HUDEP-2 (cell line): ENCODE measurements at regions not wholly inside any gene's neighbourhood (a gene's known extent, or its start where the extent isn't known, plus 50 kb on each side); places are given as distances from the start of the nearest gene placed in this dataset.

Experiments
- DNase-seq, 76 experiments: peaks; one replicate each; lab custom pipeline; 2025; ENCODE audit not compliant: unreplicated experiment in 76 of 76; lab: John Stamatoyannopoulos, UW

- DNase-seq, result no peak
Observed at GRCh38 chr1:72869873-72870272, 587.5 kb upstream of the NEGR1 start.

GRCh38 chr1:72869441-72869840 is 587.1 kb upstream of the NEGR1 start:
- DNase-seq, result no peak

- DNase-seq, result no peak
Observed at GRCh38 chr1:72851597-72851996, 569.3 kb upstream of the NEGR1 start.

- DNase-seq, result no peak
Observed at GRCh38 chr1:72848997-72849396, 566.7 kb upstream of the NEGR1 start.

- DNase-seq, result no peak
Observed at GRCh38 chr1:72847651-72848050, 565.3 kb upstream of the NEGR1 start.

- DNase-seq, result no peak
Observed at GRCh38 chr1:72846476-72847278, 564.3 kb upstream of the NEGR1 start.

- no peak for DNase-seq
Observed at GRCh38 chr1:72845981-72846380, 563.6 kb upstream of the NEGR1 start.

GRCh38 chr1:72845381-72845780 is 563.0 kb upstream of the NEGR1 start:
- DNase-seq, result no peak

- no peak for DNase-seq
Observed at GRCh38 chr1:72837781-72838180, 555.4 kb upstream of the NEGR1 start.

- no peak for DNase-seq
Observed at GRCh38 chr1:72830606-72831390, 548.5 kb upstream of the NEGR1 start.

GRCh38 chr1:72827278-72827677 is 544.9 kb upstream of the NEGR1 start:
- no peak for DNase-seq

GRCh38 chr1:72804541-72804940 is 522.2 kb upstream of the NEGR1 start:
- no peak for DNase-seq

- no peak for DNase-seq
Observed at GRCh38 chr1:72781038-72781437, 498.7 kb upstream of the NEGR1 start.

- no peak for DNase-seq
Observed at GRCh38 chr1:72780212-72780611, 497.9 kb upstream of the NEGR1 start.

- no peak for DNase-seq
Observed at GRCh38 chr1:72777918-72778317, 495.6 kb upstream of the NEGR1 start.

- DNase-seq, result no peak
Observed at GRCh38 chr1:72763481-72763880, 481.1 kb upstream of the NEGR1 start.

GRCh38 chr1:72759486-72759885 is 477.1 kb upstream of the NEGR1 start:
- no peak for DNase-seq

GRCh38 chr1:72757843-72758242 is 475.5 kb upstream of the NEGR1 start:
- DNase-seq, result no peak

- no peak for DNase-seq
Observed at GRCh38 chr1:72745413-72745812, 463.1 kb upstream of the NEGR1 start.

- no peak for DNase-seq
Observed at GRCh38 chr1:72734415-72734814, 452.1 kb upstream of the NEGR1 start.

GRCh38 chr1:72724951-72725861 is 442.9 kb upstream of the NEGR1 start:
- DNase-seq, result no peak
